ENCODE measurements at regions not wholly inside any gene's neighbourhood (a gene's known extent, or its start where the extent isn't known, plus 50 kb on each side); places are given as distances from the start of the nearest gene placed in this dataset.

GRCh38 chr12:58248599-58248998 lies 307.2 kb downstream of the ATP23 start:
- POLR2A ChIA-PET (ENCODE audit: partially characterized antibody): no interaction called here
- Mint-ChIP-seq H3K27me3 (peaks cover 3 to 5% of the 10 kb centered on the region in 2 donors), H3K4me3 (no peak overlapping the region), H3K9me3 (peaks cover 0 to 5% (median 0%) of the 10 kb centered on the region in 8 donors), H3K27ac (no peak overlapping the region), H3K4me1 (no peaks in the 10 kb centered on the region), H3K36me3 (no peaks in the 10 kb centered on the region)
- intact Hi-C loops (cut with micrococcal nuclease): no loop called here
- CTCF ChIA-PET (ENCODE audit: partially characterized antibody): no interaction called here
- H3K4me1 ChIP-seq (ENCODE audit: insufficient read depth, low read length): no peaks in the 10 kb centered on the region
- no peaks in the 10 kb centered on the region for H3K27me3 ChIP-seq (ENCODE audit: insufficient read depth, low read length)
- no peak for DNase-seq
- H3K4me3 ChIP-seq (ENCODE audit: low read length in 2 of 2): no peak overlapping the region
- H3K27ac ChIP-seq (ENCODE audit: low read depth, low read length): no peak overlapping the region
- H3K9me3 ChIP-seq (ENCODE audit: control insufficient read depth in 1 of 2, low read length in 2 of 2): no peaks in the 10 kb centered on the region
- no peaks in the 10 kb centered on the region for H3K36me3 ChIP-seq (ENCODE audit: insufficient read depth, low read length)

- no peaks in the 10 kb centered on the region for H3K36me3 Mint-ChIP-seq
- H3K27ac ChIP-seq (ENCODE audit: low read depth, low read length): no peak overlapping the region
- intact Hi-C loops (cut with micrococcal nuclease): no loop called here
- H3K27me3 ChIP-seq (ENCODE audit: insufficient read depth, low read length): peaks cover 3% of the 10 kb centered on the region
- ChIA-PET POLR2A (ENCODE audit: partially characterized antibody) (no interaction called here), CTCF (ENCODE audit: partially characterized antibody) (no interaction called here)
- no peak overlapping the region for H3K4me3 ChIP-seq (ENCODE audit: low read length in 2 of 2)
- H3K36me3 ChIP-seq (ENCODE audit: insufficient read depth, low read length): no peaks in the 10 kb centered on the region
- DNase-seq: no peak
- no peaks in the 10 kb centered on the region for H3K9me3 ChIP-seq (ENCODE audit: control insufficient read depth in 1 of 2, low read length in 2 of 2)
- no peak overlapping the region for H3K27ac Mint-ChIP-seq
- peaks cover 0 to 2% (median 0%) of the 10 kb centered on the region in 8 donors for H3K9me3 Mint-ChIP-seq
- peaks cover 3 to 5% of the 10 kb centered on the region in 2 donors for H3K27me3 Mint-ChIP-seq
- H3K4me1 Mint-ChIP-seq: no peaks in the 10 kb centered on the region
- H3K4me1 ChIP-seq (ENCODE audit: insufficient read depth, low read length): no peaks in the 10 kb centered on the region
- H3K4me3 Mint-ChIP-seq: no peak overlapping the region
Measured at GRCh38 chr12:58249610-58250009, 308.2 kb downstream of the ATP23 start.

GRCh38 chr12:58250077-58250476 lies 308.7 kb downstream of the ATP23 start:
- Histone ChIP-seq H3K36me3 (ENCODE audit: insufficient read depth, low read length) (no peaks in the 10 kb centered on the region), H3K27me3 (ENCODE audit: insufficient read depth, low read length) (peaks cover 3% of the 10 kb centered on the region), H3K9me3 (ENCODE audit: control insufficient read depth in 1 of 2, low read length in 2 of 2) (no peaks in the 10 kb centered on the region), H3K27ac (ENCODE audit: low read depth, low read length) (no peak overlapping the region), H3K4me1 (ENCODE audit: insufficient read depth, low read length) (no peaks in the 10 kb centered on the region), H3K4me3 (ENCODE audit: low read length in 2 of 2) (no peak overlapping the region)
- H3K36me3 Mint-ChIP-seq: no peaks in the 10 kb centered on the region
- ChIA-PET CTCF (ENCODE audit: partially characterized antibody) (no interaction called here), POLR2A (ENCODE audit: partially characterized antibody) (no interaction called here)
- peaks cover 3 to 5% of the 10 kb centered on the region in 2 donors for H3K27me3 Mint-ChIP-seq
- H3K27ac Mint-ChIP-seq: no peak overlapping the region
- no peak overlapping the region for H3K4me3 Mint-ChIP-seq
- intact Hi-C loops (cut with micrococcal nuclease): no loop called here
- peaks cover 0 to 2% (median 0%) of the 10 kb centered on the region in 8 donors for H3K9me3 Mint-ChIP-seq
- H3K4me1 Mint-ChIP-seq: no peaks in the 10 kb centered on the region
- DNase-seq: no peak

- H3K36me3 ChIP-seq (ENCODE audit: insufficient read depth, low read length): no peaks in the 10 kb centered on the region
- no peak overlapping the region for H3K27ac ChIP-seq (ENCODE audit: low read depth, low read length)
- DNase-seq: no peak
- peaks cover 3% of the 10 kb centered on the region for H3K27me3 ChIP-seq (ENCODE audit: insufficient read depth, low read length)
- H3K27me3 Mint-ChIP-seq: peaks cover 3 to 8% of the 10 kb centered on the region in 2 donors
- intact Hi-C loops (cut with micrococcal nuclease): no loop called here
- H3K4me1 ChIP-seq (ENCODE audit: insufficient read depth, low read length): no peaks in the 10 kb centered on the region
- H3K36me3 Mint-ChIP-seq: no peaks in the 10 kb centered on the region
- ChIA-PET CTCF (ENCODE audit: partially characterized antibody) (no interaction called here), POLR2A (ENCODE audit: partially characterized antibody) (no interaction called here)
- H3K9me3 ChIP-seq (ENCODE audit: control insufficient read depth in 1 of 2, low read length in 2 of 2): no peaks in the 10 kb centered on the region
- H3K4me3 ChIP-seq (ENCODE audit: low read length in 2 of 2): no peak overlapping the region
- no peak overlapping the region for H3K27ac Mint-ChIP-seq
- H3K4me1 Mint-ChIP-seq: no peaks in the 10 kb centered on the region
- no peak overlapping the region for H3K4me3 Mint-ChIP-seq
- peaks cover 0 to 3% (median 0%) of the 10 kb centered on the region in 8 donors for H3K9me3 Mint-ChIP-seq
Measured at GRCh38 chr12:58252914-58253313, 311.5 kb downstream of the ATP23 start.

- Histone ChIP-seq H3K27me3 (ENCODE audit: insufficient read depth, low read length) (peaks cover 3% of the 10 kb centered on the region), H3K9me3 (ENCODE audit: control insufficient read depth in 1 of 2, low read length in 2 of 2) (no peaks in the 10 kb centered on the region), H3K27ac (ENCODE audit: low read depth, low read length) (no peak overlapping the region), H3K36me3 (ENCODE audit: insufficient read depth, low read length) (no peaks in the 10 kb centered on the region), H3K4me3 (ENCODE audit: low read length in 2 of 2) (no peak overlapping the region), H3K4me1 (ENCODE audit: insufficient read depth, low read length) (no peaks in the 10 kb centered on the region)
- intact Hi-C loops (cut with micrococcal nuclease): no loop called here
- Mint-ChIP-seq H3K27ac (no peak overlapping the region), H3K9me3 (peaks cover 0 to 3% (median 0%) of the 10 kb centered on the region in 8 donors), H3K27me3 (peaks cover 2 to 8% of the 10 kb centered on the region in 2 donors), H3K36me3 (no peaks in the 10 kb centered on the region), H3K4me1 (no peaks in the 10 kb centered on the region), H3K4me3 (no peak overlapping the region)
- ChIA-PET POLR2A (ENCODE audit: partially characterized antibody) (no interaction called here), CTCF (ENCODE audit: partially characterized antibody) (no interaction called here)
- no peak for DNase-seq
Measured at GRCh38 chr12:58253663-58254062, 312.3 kb downstream of the ATP23 start.

- Mint-ChIP-seq H3K36me3 (no peaks in the 10 kb centered on the region), H3K27me3 (peaks cover 2 to 10% of the 10 kb centered on the region in 2 donors), H3K4me3 (no peak overlapping the region), H3K27ac (no peak overlapping the region), H3K4me1 (no peaks in the 10 kb centered on the region), H3K9me3 (peaks cover 0 to 3% (median 0%) of the 10 kb centered on the region in 8 donors)
- no peak overlapping the region for H3K27ac ChIP-seq (ENCODE audit: low read depth, low read length)
- ChIA-PET CTCF (ENCODE audit: partially characterized antibody) (no interaction called here), POLR2A (ENCODE audit: partially characterized antibody) (no interaction called here)
- peaks cover 3% of the 10 kb centered on the region for H3K27me3 ChIP-seq (ENCODE audit: insufficient read depth, low read length)
- no peaks in the 10 kb centered on the region for H3K36me3 ChIP-seq (ENCODE audit: insufficient read depth, low read length)
- intact Hi-C loops (cut with micrococcal nuclease): no loop called here
- H3K4me3 ChIP-seq (ENCODE audit: low read length in 2 of 2): no peak overlapping the region
- DNase-seq: no peak
- no peaks in the 10 kb centered on the region for H3K4me1 ChIP-seq (ENCODE audit: insufficient read depth, low read length)
- H3K9me3 ChIP-seq (ENCODE audit: control insufficient read depth in 1 of 2, low read length in 2 of 2): no peaks in the 10 kb centered on the region
Measured at GRCh38 chr12:58254463-58255100, 313.2 kb downstream of the ATP23 start.

- intact Hi-C loops (cut with micrococcal nuclease): no loop called here
- ChIA-PET POLR2A (ENCODE audit: partially characterized antibody) (no interaction called here), CTCF (ENCODE audit: partially characterized antibody) (no interaction called here)
- Histone ChIP-seq H3K27me3 (ENCODE audit: insufficient read depth, low read length) (no peaks in the 10 kb centered on the region), H3K36me3 (ENCODE audit: insufficient read depth, low read length) (no peaks in the 10 kb centered on the region), H3K27ac (ENCODE audit: low read depth, low read length) (no peak overlapping the region), H3K4me1 (ENCODE audit: insufficient read depth, low read length) (no peaks in the 10 kb centered on the region), H3K9me3 (ENCODE audit: control insufficient read depth in 1 of 2, low read length in 2 of 2) (no peaks in the 10 kb centered on the region), H3K4me3 (ENCODE audit: low read length in 2 of 2) (no peak overlapping the region)
- H3K36me3 Mint-ChIP-seq: no peaks in the 10 kb centered on the region
- peak overlapping the region in 1 of 7 donors; percentile 44 for H3K27ac Mint-ChIP-seq
- H3K9me3 Mint-ChIP-seq: peaks cover 0 to 8% (median 4%) of the 10 kb centered on the region in 8 donors
- H3K4me1 Mint-ChIP-seq: no peaks in the 10 kb centered on the region
- peaks cover 8 to 11% of the 10 kb centered on the region in 2 donors for H3K27me3 Mint-ChIP-seq
- DNase-seq: no peak
- no peak overlapping the region for H3K4me3 Mint-ChIP-seq
Measured at GRCh38 chr12:58262796-58263195, 321.4 kb downstream of the ATP23 start.

Data from CD4-positive, alpha-beta memory T cell (primary cell).